Right lobe of liver (tissue), 4 donors: ENCODE measurements at regions not wholly inside any gene's neighbourhood (a gene's known extent, or its start where the extent isn't known, plus 50 kb on each side); places are given as distances from the start of the nearest gene placed in this dataset.

Experiments used
- POLR2A ChIP-seq: fragments of 450-650 bp; IDR thresholded peaks from one replicate; pipeline ENCODE4 v1.6.1; 2017; ENCODE audit warnings: antibody characterized with exemption, mild to moderate bottlenecking
- TF ChIP-seq, protein P1 (sequence below), 4 donors: fragments of 200-600 bp in 3 of 4; fragments of 450-650 bp in 1 of 4; IDR thresholded peaks; one replicate each; pipeline versions ENCODE4 v1.5.1 to v1.8.0; 2016 to 2022; ENCODE audit warnings: antibody characterized with exemption in 4 of 4, mild to moderate bottlenecking in 2 of 4
- donor health status: DM: no; HTN: no; CAD: no.
- donor health status: DM: no; HTN: no; CAD: no.
- donor health status: DM: no; HTN: yes; CAD: no.

DNA sequence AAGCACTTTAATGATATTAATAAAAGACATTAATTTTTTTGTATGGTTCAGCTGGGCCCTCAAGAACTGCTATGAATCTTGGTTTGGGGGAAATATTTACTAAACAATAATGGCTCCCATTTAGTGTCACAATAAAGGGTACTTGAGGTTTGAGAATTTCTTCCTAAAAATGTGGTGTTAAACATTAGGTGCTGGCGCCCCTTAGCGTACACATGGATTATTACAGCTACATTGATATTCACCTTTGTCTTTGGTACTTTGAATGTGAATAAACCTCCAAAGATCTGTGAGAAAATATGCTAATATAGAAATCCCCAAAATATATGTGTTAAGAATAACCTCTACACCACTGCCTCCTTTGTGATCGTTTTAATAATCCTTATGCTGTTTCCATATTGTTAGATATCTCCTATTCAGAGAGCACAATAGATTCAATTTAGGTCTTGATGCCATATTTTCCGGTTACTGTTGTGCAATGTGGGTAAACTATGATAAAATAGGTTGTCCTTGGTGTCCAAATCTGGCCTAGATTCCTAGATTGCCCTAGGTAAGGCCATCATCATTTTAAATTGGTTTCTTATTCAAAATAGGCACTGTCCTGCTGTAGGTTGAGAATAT lies 161.8 kb upstream of the CACNA2D1 start:
- TF ChIP-seq, protein P1, sequence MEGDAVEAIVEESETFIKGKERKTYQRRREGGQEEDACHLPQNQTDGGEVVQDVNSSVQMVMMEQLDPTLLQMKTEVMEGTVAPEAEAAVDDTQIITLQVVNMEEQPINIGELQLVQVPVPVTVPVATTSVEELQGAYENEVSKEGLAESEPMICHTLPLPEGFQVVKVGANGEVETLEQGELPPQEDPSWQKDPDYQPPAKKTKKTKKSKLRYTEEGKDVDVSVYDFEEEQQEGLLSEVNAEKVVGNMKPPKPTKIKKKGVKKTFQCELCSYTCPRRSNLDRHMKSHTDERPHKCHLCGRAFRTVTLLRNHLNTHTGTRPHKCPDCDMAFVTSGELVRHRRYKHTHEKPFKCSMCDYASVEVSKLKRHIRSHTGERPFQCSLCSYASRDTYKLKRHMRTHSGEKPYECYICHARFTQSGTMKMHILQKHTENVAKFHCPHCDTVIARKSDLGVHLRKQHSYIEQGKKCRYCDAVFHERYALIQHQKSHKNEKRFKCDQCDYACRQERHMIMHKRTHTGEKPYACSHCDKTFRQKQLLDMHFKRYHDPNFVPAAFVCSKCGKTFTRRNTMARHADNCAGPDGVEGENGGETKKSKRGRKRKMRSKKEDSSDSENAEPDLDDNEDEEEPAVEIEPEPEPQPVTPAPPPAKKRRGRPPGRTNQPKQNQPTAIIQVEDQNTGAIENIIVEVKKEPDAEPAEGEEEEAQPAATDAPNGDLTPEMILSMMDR (IDR thresholded peaks at IDR 0.05), result peak; percentile 40 to 52 (median 50)
- TF ChIP-seq POLR2A, result no peak
